Endodermal cell (in vitro differentiated cells): ENCODE measurements at regions not wholly inside any gene's neighbourhood (a gene's known extent, or its start where the extent isn't known, plus 50 kb on each side); places are given as distances from the start of the nearest gene placed in this dataset.

ENCODE experiments used
- DNase-seq: peaks from one replicate; pipeline ENCODE4 v3.0.0-alpha.2; 2017
- H3K27ac ChIP-seq: 2 replicates; pipeline ENCODE4 v1.5.1; 2013; ENCODE audit warnings: mild to moderate bottlenecking, low read depth, low read length, moderate library complexity
- H3K27me3 ChIP-seq: 2 replicates; pipeline ENCODE4 v1.6.1; 2013; ENCODE audit warnings: mild to moderate bottlenecking, low read length, moderate library complexity; ENCODE audit not compliant: insufficient read depth, control insufficient read depth, poor library complexity, severe bottlenecking
- H3K36me3 ChIP-seq: 2 replicates; pipeline ENCODE4 v1.7.0; 2013; ENCODE audit warnings: mild to moderate bottlenecking, low read length, moderate library complexity; ENCODE audit not compliant: control insufficient read depth, insufficient read depth
- H3K4me1 ChIP-seq: one replicate; pipeline ENCODE4 v1.7.0; 2013; ENCODE audit warnings: low read length; ENCODE audit not compliant: control insufficient read depth, insufficient read depth
- H3K4me3 ChIP-seq: 2 replicates; pipeline ENCODE4 v1.5.1; 2013; ENCODE audit warnings: mild to moderate bottlenecking, low read length, moderate library complexity
- H3K9ac ChIP-seq: 2 replicates; pipeline ENCODE4 v1.6.1; 2013; ENCODE audit warnings: mild to moderate bottlenecking, low read length, moderate library complexity; ENCODE audit not compliant: poor library complexity, severe bottlenecking; ENCODE audit errors: extremely low read depth
- H3K9me3 ChIP-seq: 2 replicates; pipeline ENCODE4 v1.6.1; 2013; ENCODE audit warnings: mild to moderate bottlenecking, low read length, moderate library complexity; ENCODE audit not compliant: control insufficient read depth
- H3K27ac Mint-ChIP-seq: 2 replicates; pipeline ENCODE4 v1.8.0; 2020; ENCODE audit warnings: mixed read lengths
- H3K27me3 Mint-ChIP-seq: 2 replicates; pipeline ENCODE4 v1.8.0; 2021; ENCODE audit warnings: mild to moderate bottlenecking, mixed read lengths; ENCODE audit not compliant: insufficient read depth
- H3K36me3 Mint-ChIP-seq: 2 replicates; pipeline ENCODE4 v1.8.0; 2020; ENCODE audit warnings: low read depth, mixed read lengths
- H3K4me1 Mint-ChIP-seq: 2 replicates; pipeline ENCODE4 v1.8.0; 2020; ENCODE audit warnings: mixed read lengths
- H3K4me3 Mint-ChIP-seq: 2 replicates; pipeline ENCODE4 v1.8.0; 2020; ENCODE audit warnings: mild to moderate bottlenecking, moderate library complexity, mixed read lengths
- H3K9me3 Mint-ChIP-seq: 2 replicates; pipeline ENCODE4 v1.8.0; 2020; ENCODE audit warnings: mild to moderate bottlenecking, mixed read lengths
- WGBS, 2 experiments: methylation state at CpG; one replicate each; pipeline versions ENCODE4 v1.1.5 to v1.1.7; 2013; ENCODE audit warnings: missing lambda C conversion rate in 2 of 2, mixed read lengths in 1 of 2; ENCODE audit not compliant: insufficient coverage in 1 of 2, insufficient read length in 1 of 2; 5-methylcytosine and 5-hydroxymethylcytosine counted together
- TF ChIP-seq, protein P1 (sequence below): fragments of 200-600 bp; sonication (generic); conservative IDR thresholded peaks from 2 replicates; pipeline ENCODE4 v1.5.0; 2021; ENCODE audit warnings: antibody characterized with exemption, mild to moderate bottlenecking

DNA sequence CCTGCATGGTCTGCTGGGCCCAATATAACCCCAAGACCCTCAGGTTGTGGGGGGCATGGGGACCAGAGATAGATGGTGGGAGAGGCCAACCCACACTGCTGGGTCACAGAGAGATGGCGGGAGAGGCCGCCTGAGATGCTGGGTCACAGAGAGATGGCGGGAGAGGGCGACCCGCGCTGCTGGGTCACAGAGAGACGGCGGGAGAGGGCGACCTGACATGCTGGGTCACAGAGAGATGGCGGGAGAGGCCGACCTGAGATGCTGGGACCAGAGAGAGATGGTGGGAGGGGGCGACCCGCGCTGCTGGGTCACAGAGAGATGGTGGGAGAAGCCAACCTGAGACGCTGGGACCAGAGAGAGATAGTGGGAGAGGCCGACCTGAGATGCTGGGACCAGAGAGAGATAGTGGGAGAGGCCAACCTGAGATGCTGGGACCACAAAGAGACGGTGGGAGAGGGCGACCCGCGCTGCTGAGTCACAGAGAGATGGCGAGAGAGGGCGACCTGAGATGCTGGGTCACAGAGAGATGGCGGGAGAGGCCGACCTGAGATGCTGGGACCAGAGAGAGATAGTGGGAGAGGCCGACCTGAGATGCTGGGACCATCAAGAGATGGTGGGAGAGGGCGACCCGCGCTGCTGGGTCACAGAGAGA lies 133.2 kb downstream of the DLL1 start:
- Histone ChIP-seq H3K9ac (no peak overlapping the region), H3K4me1 (peaks cover 6% of the 10 kb centered on the region), H3K27ac (no peak overlapping the region), H3K36me3 (no peaks in the 10 kb centered on the region), H3K27me3 (no peaks in the 10 kb centered on the region), H3K9me3 (no peaks in the 10 kb centered on the region), H3K4me3 (no peak overlapping the region)
- Mint-ChIP-seq H3K4me3 (no peak overlapping the region), H3K27ac (no peak overlapping the region), H3K4me1 (peaks cover 3% of the 10 kb centered on the region), H3K9me3 (no peaks in the 10 kb centered on the region), H3K27me3 (no peaks in the 10 kb centered on the region), H3K36me3 (no peaks in the 10 kb centered on the region)
- 96 to 97% methylated on average over 28 of the region's 28 CpGs for WGBS, 2 experiments
- TF ChIP-seq, protein P1, sequence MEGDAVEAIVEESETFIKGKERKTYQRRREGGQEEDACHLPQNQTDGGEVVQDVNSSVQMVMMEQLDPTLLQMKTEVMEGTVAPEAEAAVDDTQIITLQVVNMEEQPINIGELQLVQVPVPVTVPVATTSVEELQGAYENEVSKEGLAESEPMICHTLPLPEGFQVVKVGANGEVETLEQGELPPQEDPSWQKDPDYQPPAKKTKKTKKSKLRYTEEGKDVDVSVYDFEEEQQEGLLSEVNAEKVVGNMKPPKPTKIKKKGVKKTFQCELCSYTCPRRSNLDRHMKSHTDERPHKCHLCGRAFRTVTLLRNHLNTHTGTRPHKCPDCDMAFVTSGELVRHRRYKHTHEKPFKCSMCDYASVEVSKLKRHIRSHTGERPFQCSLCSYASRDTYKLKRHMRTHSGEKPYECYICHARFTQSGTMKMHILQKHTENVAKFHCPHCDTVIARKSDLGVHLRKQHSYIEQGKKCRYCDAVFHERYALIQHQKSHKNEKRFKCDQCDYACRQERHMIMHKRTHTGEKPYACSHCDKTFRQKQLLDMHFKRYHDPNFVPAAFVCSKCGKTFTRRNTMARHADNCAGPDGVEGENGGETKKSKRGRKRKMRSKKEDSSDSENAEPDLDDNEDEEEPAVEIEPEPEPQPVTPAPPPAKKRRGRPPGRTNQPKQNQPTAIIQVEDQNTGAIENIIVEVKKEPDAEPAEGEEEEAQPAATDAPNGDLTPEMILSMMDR, result no peak
- DNase-seq, result no peak

- Histone ChIP-seq H3K4me1 (peaks cover 13% of the 10 kb centered on the region), H3K27ac (no peak overlapping the region), H3K9ac (no peak overlapping the region), H3K27me3 (no peaks in the 10 kb centered on the region), H3K4me3 (no peak overlapping the region), H3K36me3 (no peaks in the 10 kb centered on the region), H3K9me3 (no peaks in the 10 kb centered on the region)
- DNase-seq, result peak; percentile 38
- Mint-ChIP-seq H3K36me3 (no peaks in the 10 kb centered on the region), H3K9me3 (no peaks in the 10 kb centered on the region), H3K4me1 (peaks cover 11% of the 10 kb centered on the region), H3K4me3 (no peak overlapping the region), H3K27ac (no peak overlapping the region), H3K27me3 (peaks cover 1% of the 10 kb centered on the region)
- WGBS, 2 experiments, result 93 to 96% methylated on average over 26 to 34 of the region's 34 CpGs
- TF ChIP-seq, protein P1, result no peak
Observed at GRCh38 chr6:170156448-170157375, 134.2 kb downstream of the DLL1 start.

GRCh38 chr6:170155464-170156196 lies 135.2 kb downstream of the DLL1 start:
- Histone ChIP-seq H3K9me3 (no peaks in the 10 kb centered on the region), H3K4me3 (no peak overlapping the region), H3K27ac (no peak overlapping the region), H3K36me3 (no peaks in the 10 kb centered on the region), H3K27me3 (no peaks in the 10 kb centered on the region), H3K4me1 (peaks cover 13% of the 10 kb centered on the region), H3K9ac (no peak overlapping the region)
- Mint-ChIP-seq H3K4me1 (peaks cover 18% of the 10 kb centered on the region), H3K27me3 (peaks cover 3% of the 10 kb centered on the region), H3K27ac (no peak overlapping the region), H3K36me3 (no peaks in the 10 kb centered on the region), H3K9me3 (no peaks in the 10 kb centered on the region), H3K4me3 (no peak overlapping the region)
- no peak for DNase-seq
- 92 to 95% methylated on average over 17 to 25 of the region's 25 CpGs for WGBS, 2 experiments
- TF ChIP-seq, protein P1, result no peak
